ENCODE measurements at regions not wholly inside any gene's neighbourhood (a gene's known extent, or its start where the extent isn't known, plus 50 kb on each side); places are given as distances from the start of the nearest gene placed in this dataset.

- DNase-seq (ENCODE audit: low read depth in 3 of 3): no peak
Measured at GRCh38 chr6:129920103-129920798, 59.1 kb upstream of the TMEM244 start.

GRCh38 chr6:129911732-129912131, 50.6 kb upstream of the TMEM244 start:
- no peak for DNase-seq (ENCODE audit: low read depth in 3 of 3)

All from stimulated activated CD4-positive, alpha-beta T cell treated with anti-CD3 and anti-CD28 coated beads, TNF-alpha, amount 100 ng/mL, for 4 hours (primary cell).